ENCODE measurements at regions not wholly inside any gene's neighbourhood (a gene's known extent, or its start where the extent isn't known, plus 50 kb on each side); places are given as distances from the start of the nearest gene placed in this dataset.

DNA sequence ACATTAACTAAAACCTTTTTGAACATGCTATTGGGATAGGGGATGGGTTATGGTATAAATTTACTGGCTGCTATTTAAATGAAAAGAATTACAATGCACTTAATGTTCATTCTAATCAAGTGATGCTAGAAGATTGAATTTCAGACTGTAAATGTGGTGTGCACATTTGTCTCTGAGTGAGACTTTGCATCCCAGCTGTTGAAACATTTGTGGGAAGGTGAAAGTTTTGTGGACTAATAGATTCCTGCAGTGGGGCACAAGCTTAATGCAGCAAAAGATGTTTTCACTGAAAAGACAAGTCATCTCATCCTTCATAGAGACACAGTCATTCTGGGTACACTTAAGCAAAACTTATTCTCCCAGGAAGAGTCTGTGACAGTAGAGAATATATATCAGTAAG is 323.6 kb downstream of the NFIB start:
- no peak for DNase-seq (ENCODE audit: low spot score)

- no peak for DNase-seq (ENCODE audit: low spot score)
These were observed 325.0 kb downstream of the NFIB start for GRCh38 chr9:13988944-13989343.

GRCh38 chr9:13983607-13984006 is 330.3 kb downstream of the NFIB start:
- DNase-seq (ENCODE audit: low spot score): no peak

GRCh38 chr9:13979941-13980318 is 334.0 kb downstream of the NFIB start:
- no peak for DNase-seq (ENCODE audit: low spot score)

DNA sequence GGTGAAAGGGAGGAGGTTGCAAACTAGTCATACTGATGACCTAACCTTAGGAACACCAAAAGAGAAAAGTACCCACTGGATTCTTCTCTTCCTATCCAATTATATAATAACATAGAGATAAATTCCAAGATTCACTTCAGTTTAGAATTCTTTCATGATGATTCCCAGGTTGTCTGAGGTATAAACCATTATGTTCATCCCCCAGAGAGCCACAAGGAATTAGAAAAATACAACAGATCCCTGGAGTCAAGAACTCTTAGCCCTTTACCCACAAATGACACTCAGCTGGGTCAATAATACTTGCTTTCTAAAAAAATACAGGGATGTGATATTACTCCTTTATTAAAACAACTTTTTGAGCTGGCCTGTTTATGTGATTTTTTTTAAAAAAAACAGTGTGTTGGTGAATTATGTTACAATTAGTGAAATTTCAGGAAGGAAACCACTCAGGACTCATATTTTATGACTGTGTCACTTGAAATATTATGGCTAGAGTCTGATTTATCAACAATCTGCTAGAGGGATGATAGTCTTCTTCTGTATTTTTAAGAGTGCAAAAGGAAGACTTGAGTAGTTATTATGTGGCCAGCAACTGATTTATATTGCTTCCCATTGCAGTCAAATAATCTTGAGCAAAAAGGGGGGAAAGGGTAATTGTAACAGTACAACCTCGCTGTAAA is 338.2 kb downstream of the NFIB start:
- DNase-seq (ENCODE audit: low spot score): no peak

- DNase-seq (ENCODE audit: low spot score): no peak
These were observed 339.1 kb downstream of the NFIB start for GRCh38 chr9:13974891-13975290.

- DNase-seq (ENCODE audit: low spot score): no peak
These were observed 341.8 kb downstream of the NFIB start for GRCh38 chr9:13971966-13972655.

- no peak for DNase-seq (ENCODE audit: low spot score)
These were observed 342.5 kb downstream of the NFIB start for GRCh38 chr9:13971415-13971814.

DNA sequence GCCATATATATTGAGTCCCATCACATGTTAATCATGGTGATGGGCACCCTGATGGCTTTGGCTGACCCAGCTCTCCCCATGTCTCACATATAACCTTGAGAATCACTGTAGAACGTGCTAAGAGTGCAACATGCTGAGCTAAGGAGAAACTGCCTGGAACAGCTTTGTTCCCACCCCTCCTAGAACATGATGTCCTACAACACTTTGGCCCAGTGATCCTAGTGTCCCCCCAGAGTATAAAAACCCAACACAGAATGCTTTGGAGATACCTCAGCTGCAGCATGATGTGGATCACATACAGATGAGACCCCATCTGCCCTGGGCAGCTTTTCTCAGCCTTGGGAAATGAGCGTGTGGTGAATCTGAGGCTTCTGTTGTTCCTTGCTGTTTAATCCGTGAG is 343.5 kb downstream of the NFIB start:
- DNase-seq (ENCODE audit: low spot score): no peak

DNA sequence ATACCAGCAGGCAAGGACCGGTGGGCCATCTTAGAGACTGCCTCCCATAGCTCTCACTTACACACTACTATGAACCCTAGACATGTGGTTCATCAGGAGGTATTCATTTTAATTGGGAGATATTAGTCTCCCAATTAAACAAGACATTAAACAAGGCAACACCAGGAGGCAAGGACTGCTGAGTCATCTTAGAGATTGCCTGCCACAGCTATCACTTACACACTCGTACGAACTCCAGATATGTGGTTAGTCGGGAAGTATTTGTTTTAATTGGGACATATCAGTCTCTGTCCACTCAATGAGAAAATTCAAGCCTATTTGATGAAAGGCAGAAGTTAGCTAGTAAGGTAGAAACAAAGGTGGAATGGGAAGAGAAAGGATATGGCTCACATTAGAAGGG is 343.9 kb downstream of the NFIB start:
- DNase-seq (ENCODE audit: low spot score): no peak

DNA sequence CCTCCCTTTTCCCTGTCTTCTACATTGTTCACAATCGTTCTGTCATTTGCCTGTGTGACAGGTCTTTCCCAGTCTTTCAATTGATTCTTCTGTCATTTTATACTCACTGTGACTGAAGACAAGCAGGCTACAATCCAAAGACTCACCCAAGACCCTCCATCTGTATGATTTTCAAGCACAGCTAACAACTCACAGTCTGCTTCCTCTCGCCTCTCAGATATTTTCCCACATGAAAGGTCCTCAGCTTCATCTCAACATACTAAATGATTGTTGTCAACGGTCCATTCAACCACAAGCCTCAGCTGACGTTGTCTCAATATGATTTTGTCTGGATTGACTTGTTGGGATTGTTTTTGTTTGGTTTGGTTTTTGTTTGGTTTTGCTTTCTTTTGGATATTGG is 346.5 kb downstream of the NFIB start:
- DNase-seq (ENCODE audit: low spot score): no peak

DNA sequence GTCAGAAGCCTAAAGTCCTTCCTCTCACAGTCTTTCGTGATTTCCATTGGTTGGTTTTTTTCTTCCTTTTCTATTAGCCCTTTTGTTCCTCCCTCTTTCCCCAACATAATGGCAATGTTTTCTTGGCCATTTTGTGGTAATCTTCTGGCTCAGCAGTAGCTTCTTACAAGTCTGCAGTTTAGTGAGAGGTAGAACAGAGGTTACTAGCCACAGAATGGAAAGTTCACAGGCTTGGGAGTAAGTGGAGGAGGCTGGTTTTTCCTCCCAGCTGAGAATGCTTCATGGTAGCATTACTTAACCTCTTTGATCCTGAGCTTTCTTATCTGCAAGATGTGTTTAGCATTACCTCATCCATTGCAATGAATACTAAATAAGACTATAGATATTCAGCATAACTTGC is 346.9 kb downstream of the NFIB start:
- DNase-seq (ENCODE audit: low spot score): no peak

DNA sequence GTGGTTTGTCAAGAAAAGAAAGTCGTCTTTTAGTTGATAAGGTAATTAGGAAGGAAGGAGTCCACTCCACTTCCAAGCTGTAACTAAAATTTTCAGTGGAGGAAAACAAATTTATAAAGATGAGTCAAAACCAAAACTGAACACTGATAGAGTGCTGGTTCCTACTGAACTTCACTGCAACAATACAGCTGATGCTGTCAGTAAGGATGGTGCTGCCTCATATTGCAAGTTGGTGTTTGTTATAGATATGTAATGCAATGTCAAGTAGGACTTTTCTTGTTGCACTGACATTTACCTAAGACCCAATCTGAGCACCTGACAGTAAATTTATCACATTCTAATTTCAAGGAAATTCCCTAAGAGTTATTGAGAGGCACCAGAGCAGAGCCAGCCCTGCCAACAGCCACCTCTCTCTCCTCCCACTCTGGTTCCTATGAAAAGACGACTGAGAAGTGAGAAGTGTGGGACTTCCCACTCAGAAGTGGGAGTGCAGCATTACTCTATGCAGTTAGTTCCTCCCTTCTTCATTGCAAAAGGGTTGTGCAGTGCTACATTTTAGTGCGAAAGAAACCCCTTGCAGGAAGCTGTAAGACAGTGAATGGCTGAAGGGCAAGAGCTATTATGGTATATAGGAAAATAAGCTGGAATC is 350.8 kb downstream of the NFIB start:
- no peak for DNase-seq (ENCODE audit: low spot score)

DNA sequence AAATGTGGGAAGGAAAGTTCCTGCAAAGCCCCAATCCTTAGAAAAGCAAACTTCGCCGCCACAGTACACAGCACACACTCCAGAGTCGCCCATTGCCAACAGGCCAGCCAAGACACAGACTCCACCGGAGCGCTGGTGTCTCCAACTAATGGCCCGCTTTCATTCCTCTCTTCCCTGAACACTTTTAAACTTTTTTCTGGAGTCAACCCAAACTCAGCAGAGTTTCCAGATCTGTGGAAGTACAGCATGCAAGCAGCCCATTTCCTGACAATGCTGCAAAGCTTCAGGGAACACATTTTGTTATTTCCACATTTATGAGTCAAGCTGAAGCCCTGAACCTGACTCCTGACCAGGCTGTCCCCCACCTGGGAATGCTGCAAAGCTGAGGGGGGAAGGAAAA is 351.9 kb downstream of the NFIB start:
- DNase-seq (ENCODE audit: low spot score): no peak

- DNase-seq (ENCODE audit: low spot score): no peak
These were observed 353.8 kb downstream of the NFIB start for GRCh38 chr9:13960011-13960765.

DNA sequence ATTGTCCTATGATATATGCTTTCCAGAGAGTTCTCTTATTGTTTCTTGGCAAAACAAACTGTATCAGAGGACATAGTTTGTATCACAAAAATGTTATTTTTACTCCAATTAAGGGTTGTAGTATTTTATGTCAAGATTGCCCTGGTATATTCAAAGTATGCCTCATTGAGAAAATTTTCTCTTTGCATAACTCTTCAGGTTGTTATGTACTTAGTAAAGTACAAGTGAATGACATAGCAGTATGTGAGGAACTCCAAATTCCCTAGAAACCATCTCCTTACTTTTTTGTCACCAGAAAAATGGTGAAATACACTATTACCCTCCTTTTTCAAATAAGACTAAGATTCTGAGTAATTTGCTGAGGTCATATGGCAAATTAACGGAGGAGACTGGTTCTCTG is 355.3 kb downstream of the NFIB start:
- DNase-seq (ENCODE audit: low spot score): no peak

- no peak for DNase-seq (ENCODE audit: low spot score)
These were observed 356.9 kb downstream of the NFIB start for GRCh38 chr9:13957089-13957488.

- no peak for DNase-seq (ENCODE audit: low spot score)
These were observed 357.8 kb downstream of the NFIB start for GRCh38 chr9:13956107-13956506.

- DNase-seq (ENCODE audit: low spot score): no peak
These were observed 361.0 kb downstream of the NFIB start for GRCh38 chr9:13952906-13953305.

DNA sequence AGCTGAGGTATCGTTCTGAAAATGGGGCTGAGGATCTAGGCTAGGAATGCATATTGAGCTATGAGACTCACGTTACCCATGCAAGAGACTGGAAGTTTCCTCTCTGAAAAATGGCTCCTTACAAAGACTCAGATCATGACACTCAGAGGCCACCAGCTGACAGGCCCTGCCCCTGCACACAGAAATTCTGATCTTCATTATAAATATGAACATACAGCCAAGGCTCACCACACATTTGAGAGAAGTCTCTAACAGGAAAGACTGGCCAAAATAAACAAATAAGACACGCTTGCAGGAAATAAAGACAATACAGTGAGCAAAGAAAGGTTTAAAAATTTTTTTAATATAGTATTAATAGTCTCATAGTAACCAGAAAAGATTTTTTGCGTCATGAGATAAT is 365.9 kb downstream of the NFIB start:
- no peak for DNase-seq (ENCODE audit: low spot score)

GRCh38 chr9:13943176-13943575 is 370.8 kb downstream of the NFIB start:
- DNase-seq (ENCODE audit: low spot score): no peak

GRCh38 chr9:13942695-13943094 is 371.2 kb downstream of the NFIB start:
- no peak for DNase-seq (ENCODE audit: low spot score)

- DNase-seq (ENCODE audit: low spot score): no peak
These were observed 371.7 kb downstream of the NFIB start for GRCh38 chr9:13942201-13942600.
